GM23338 (cell line): ENCODE measurements at regions not wholly inside any gene's neighbourhood (a gene's known extent, or its start where the extent isn't known, plus 50 kb on each side); places are given as distances from the start of the nearest gene placed in this dataset.
A peak's percentile ranks its signal among the peaks of the same experiment; 100 is the strongest.

ENCODE experiments used
- ATAC-seq: fragments of 200-7000 bp; cut with Tn5 transposase; 3 replicates; pipeline ENCODE4 v1.9.1; 2020
- DNase-seq: peaks from one replicate; pipeline ENCODE4 v3.0.0-alpha.2; 2015; ENCODE audit warnings: low spot score
- H2AFZ ChIP-seq: fragments of 200-600 bp; sonication (generic); 2 replicates; pipeline ENCODE4 v1.8.0; 2016; ENCODE audit warnings: antibody characterized with exemption, mild to moderate bottlenecking, moderate library complexity
- H3F3A ChIP-seq: fragments of 200-600 bp; sonication (generic); replicated peaks from 2 replicates; pipeline ENCODE4 v1.8.0; 2017; ENCODE audit warnings: antibody characterized with exemption, mixed run types, low read depth
- H3K27ac ChIP-seq: fragments of 200-600 bp; sonication (generic); 2 replicates; pipeline ENCODE4 v1.6.1; 2016; ENCODE audit warnings: low read depth
- H3K27me3 ChIP-seq: fragments of 200-600 bp; sonication (generic); 2 replicates; pipeline ENCODE4 v1.8.0; 2016; ENCODE audit warnings: mild to moderate bottlenecking, mixed run types, moderate library complexity; ENCODE audit not compliant: insufficient read depth
- H3K36me3 ChIP-seq: fragments of 200-600 bp; sonication (generic); 2 replicates; pipeline ENCODE4 v1.8.0; 2016; ENCODE audit warnings: mild to moderate bottlenecking; ENCODE audit not compliant: insufficient read depth
- H3K4me1 ChIP-seq: fragments of 200-600 bp; sonication (generic); 2 replicates; pipeline ENCODE4 v1.8.0; 2016; ENCODE audit warnings: mild to moderate bottlenecking, moderate library complexity; ENCODE audit not compliant: insufficient read depth
- H3K4me2 ChIP-seq: fragments of 200-600 bp; sonication (generic); 2 replicates; pipeline ENCODE4 v1.7.1; 2017; ENCODE audit warnings: mixed run types
- H3K4me3 ChIP-seq: fragments of 200-600 bp; sonication (generic); 2 replicates; pipeline ENCODE4 v1.6.1; 2016; ENCODE audit warnings: mixed run types
- H3K79me2 ChIP-seq: fragments of 200-600 bp; sonication (generic); replicated peaks from 2 replicates; pipeline ENCODE4 v1.8.0; 2017; ENCODE audit warnings: mild to moderate bottlenecking; ENCODE audit not compliant: insufficient read depth
- H3K9me2 ChIP-seq: fragments of 200-600 bp; sonication (generic); 2 replicates; pipeline ENCODE4 v1.8.0; 2017; ENCODE audit not compliant: insufficient read depth
- H4K20me1 ChIP-seq: fragments of 200-600 bp; sonication (generic); replicated peaks from 2 replicates; pipeline ENCODE4 v1.8.0; 2017; ENCODE audit warnings: mild to moderate bottlenecking; ENCODE audit not compliant: insufficient read depth
- H3K27ac Mint-ChIP-seq: 2 replicates; pipeline ENCODE4 v1.8.0; 2020; ENCODE audit warnings: inconsistent platforms, mild to moderate bottlenecking, moderate library complexity, mixed read lengths
- H3K27me3 Mint-ChIP-seq: 3 replicates; pipeline ENCODE4 v1.8.0; 2022; ENCODE audit warnings: low read depth, mild to moderate bottlenecking, moderate library complexity, mixed read lengths, inconsistent platforms; ENCODE audit not compliant: insufficient read depth, poor library complexity
- H3K36me3 Mint-ChIP-seq: 3 replicates; pipeline ENCODE4 v1.8.0; 2021; ENCODE audit warnings: low read depth, mild to moderate bottlenecking, inconsistent platforms, moderate library complexity, mixed read lengths
- H3K4me1 Mint-ChIP-seq: 3 replicates; pipeline ENCODE4 v1.8.0; 2020; ENCODE audit warnings: mild to moderate bottlenecking, inconsistent platforms, mixed read lengths
- H3K4me3 Mint-ChIP-seq: 3 replicates; pipeline ENCODE4 v1.8.0; 2021; ENCODE audit warnings: moderate library complexity, mild to moderate bottlenecking, inconsistent platforms, mixed read lengths
- H3K9me3 Mint-ChIP-seq: 3 replicates; pipeline ENCODE4 v1.8.0; 2020; ENCODE audit warnings: moderate library complexity, mild to moderate bottlenecking, inconsistent platforms, mixed read lengths
- CREB1 ChIP-seq: fragments of 250-450 bp; sonication (Bioruptor Pico); IDR thresholded peaks from 2 replicates; pipeline ENCODE4 v1.5.0; 2020; ENCODE audit warnings: low read depth, mild to moderate bottlenecking, moderate library complexity
- EZH2 ChIP-seq: fragments of 200-600 bp; sonication (generic); IDR thresholded peaks from one replicate; pipeline ENCODE4 v1.8.0; 2017; ENCODE audit warnings: antibody characterized with exemption, mild to moderate bottlenecking, low read depth; ENCODE audit not compliant: unreplicated experiment
- POLR2AphosphoS5 ChIP-seq: IDR thresholded peaks from 2 replicates; pipeline ENCODE4 v1.6.1; 2016; ENCODE audit warnings: antibody characterized with exemption, low read depth
- STAT1 ChIP-seq: IDR thresholded peaks from one replicate; pipeline ENCODE4 v1.6.1; 2016; ENCODE audit warnings: antibody characterized with exemption; ENCODE audit not compliant: unreplicated experiment
- ZNF331 ChIP-seq: fragments of 250-450 bp; sonication (Bioruptor Pico); IDR thresholded peaks from 2 replicates; pipeline ENCODE4 v1.5.0; 2020; ENCODE audit warnings: low read depth, mild to moderate bottlenecking, moderate library complexity
- TF ChIP-seq, protein P1 (sequence below), 2 experiments: fragments of 200-600 bp in 1 of 2; sonication (generic) in 1 of 2; conservative IDR thresholded peaks; 2 replicates each; pipeline versions ENCODE4 v1.5.1 to v1.6.1; 2016 to 2017; ENCODE audit warnings: antibody characterized with exemption in 2 of 2, low read depth in 2 of 2, mild to moderate bottlenecking in 2 of 2, moderate library complexity in 1 of 2
- TF ChIP-seq, protein P2 (sequence below): IDR thresholded peaks from one replicate; pipeline ENCODE4 v1.6.1; 2018; ENCODE audit warnings: antibody characterized with exemption; ENCODE audit not compliant: unreplicated experiment

DNA sequence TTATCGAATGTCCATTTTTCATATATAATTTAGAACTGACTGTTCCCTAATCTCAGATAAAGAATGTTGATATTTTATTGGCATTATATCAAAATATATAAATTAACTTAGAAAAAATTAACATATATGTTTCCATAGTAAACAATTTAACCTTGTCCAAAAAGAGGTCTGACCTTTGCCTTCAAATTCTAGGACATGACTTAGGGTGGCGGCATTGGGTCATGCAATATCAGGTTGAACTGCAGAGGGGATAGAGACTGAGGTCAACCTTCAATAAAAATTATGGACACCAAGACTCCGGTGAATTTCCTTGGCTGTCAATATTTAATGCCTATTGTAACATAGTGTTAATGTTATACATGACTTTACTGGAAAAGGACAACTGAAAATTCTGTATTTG, 199.8 kb downstream of the RPL10L start:
- no peaks in the 10 kb centered on the region for H4K20me1 ChIP-seq
- no peak overlapping the region for H3K4me2 ChIP-seq

DNA sequence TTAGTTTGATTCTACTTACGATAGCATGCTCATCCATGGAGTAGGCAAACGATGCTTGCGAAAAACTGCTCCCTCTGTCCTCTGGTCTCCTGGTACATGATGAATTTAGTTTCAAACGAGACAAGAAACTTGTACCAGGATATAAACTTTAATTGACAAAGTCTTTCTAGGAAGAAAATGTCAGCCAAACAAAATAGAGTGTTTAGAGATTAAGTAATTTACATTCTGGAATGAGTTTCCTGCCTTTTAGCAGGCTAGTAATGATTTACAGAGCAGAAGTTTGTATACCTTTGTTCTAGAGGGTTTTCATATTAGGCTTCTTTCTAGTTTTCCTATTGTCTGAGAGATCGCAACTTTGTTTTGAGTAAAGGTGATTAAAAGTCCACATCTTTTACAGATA, 206.9 kb downstream of the RPL10L start:
- no peak overlapping the region for H3K4me3 Mint-ChIP-seq
- no peaks in the 10 kb centered on the region for H3K36me3 ChIP-seq
- H3K9me3 Mint-ChIP-seq: peaks cover 17% of the 10 kb centered on the region; the same call in 2 of the 3 replicates
- ATAC-seq: no peak
- H3K4me1 ChIP-seq: peaks cover 11% of the 10 kb centered on the region
- H3K4me2 ChIP-seq: no peak overlapping the region
- no peaks in the 10 kb centered on the region for H3K9me2 ChIP-seq
- no peaks in the 10 kb centered on the region for H3K79me2 ChIP-seq
- H2AFZ ChIP-seq: peak overlapping the region; percentile 6; the same call in 1 of the 2 replicates
- no peaks in the 10 kb centered on the region for H3K27me3 ChIP-seq
- no peak overlapping the region for H3K27ac Mint-ChIP-seq
- H3K36me3 Mint-ChIP-seq: peaks cover 7% of the 10 kb centered on the region; the same call in 2 of the 3 replicates
- no peaks in the 10 kb centered on the region for H3K27me3 Mint-ChIP-seq
- peaks cover 23% of the 10 kb centered on the region for H3K4me1 Mint-ChIP-seq
- H4K20me1 ChIP-seq: no peaks in the 10 kb centered on the region
- H3K27ac ChIP-seq: no peak overlapping the region
- DNase-seq: no peak
- TF ChIP-seq, protein P1, sequence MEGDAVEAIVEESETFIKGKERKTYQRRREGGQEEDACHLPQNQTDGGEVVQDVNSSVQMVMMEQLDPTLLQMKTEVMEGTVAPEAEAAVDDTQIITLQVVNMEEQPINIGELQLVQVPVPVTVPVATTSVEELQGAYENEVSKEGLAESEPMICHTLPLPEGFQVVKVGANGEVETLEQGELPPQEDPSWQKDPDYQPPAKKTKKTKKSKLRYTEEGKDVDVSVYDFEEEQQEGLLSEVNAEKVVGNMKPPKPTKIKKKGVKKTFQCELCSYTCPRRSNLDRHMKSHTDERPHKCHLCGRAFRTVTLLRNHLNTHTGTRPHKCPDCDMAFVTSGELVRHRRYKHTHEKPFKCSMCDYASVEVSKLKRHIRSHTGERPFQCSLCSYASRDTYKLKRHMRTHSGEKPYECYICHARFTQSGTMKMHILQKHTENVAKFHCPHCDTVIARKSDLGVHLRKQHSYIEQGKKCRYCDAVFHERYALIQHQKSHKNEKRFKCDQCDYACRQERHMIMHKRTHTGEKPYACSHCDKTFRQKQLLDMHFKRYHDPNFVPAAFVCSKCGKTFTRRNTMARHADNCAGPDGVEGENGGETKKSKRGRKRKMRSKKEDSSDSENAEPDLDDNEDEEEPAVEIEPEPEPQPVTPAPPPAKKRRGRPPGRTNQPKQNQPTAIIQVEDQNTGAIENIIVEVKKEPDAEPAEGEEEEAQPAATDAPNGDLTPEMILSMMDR (conservative IDR thresholded peaks at IDR 0.05; ENCODE audit: low read depth in 2 of 2): no peak
- TF ChIP-seq ZNF331 (no peak), STAT1 (no peak), CREB1 (CRISPR knock-in tag) (no peak), POLR2AphosphoS5 (no peak), EZH2 (no peak)
- H3F3A ChIP-seq: no peaks in the 10 kb centered on the region
- no peak overlapping the region for H3K4me3 ChIP-seq

More for the DNA sequence above, 199.8 kb downstream of the RPL10L start:
- TF ChIP-seq, protein P2, sequence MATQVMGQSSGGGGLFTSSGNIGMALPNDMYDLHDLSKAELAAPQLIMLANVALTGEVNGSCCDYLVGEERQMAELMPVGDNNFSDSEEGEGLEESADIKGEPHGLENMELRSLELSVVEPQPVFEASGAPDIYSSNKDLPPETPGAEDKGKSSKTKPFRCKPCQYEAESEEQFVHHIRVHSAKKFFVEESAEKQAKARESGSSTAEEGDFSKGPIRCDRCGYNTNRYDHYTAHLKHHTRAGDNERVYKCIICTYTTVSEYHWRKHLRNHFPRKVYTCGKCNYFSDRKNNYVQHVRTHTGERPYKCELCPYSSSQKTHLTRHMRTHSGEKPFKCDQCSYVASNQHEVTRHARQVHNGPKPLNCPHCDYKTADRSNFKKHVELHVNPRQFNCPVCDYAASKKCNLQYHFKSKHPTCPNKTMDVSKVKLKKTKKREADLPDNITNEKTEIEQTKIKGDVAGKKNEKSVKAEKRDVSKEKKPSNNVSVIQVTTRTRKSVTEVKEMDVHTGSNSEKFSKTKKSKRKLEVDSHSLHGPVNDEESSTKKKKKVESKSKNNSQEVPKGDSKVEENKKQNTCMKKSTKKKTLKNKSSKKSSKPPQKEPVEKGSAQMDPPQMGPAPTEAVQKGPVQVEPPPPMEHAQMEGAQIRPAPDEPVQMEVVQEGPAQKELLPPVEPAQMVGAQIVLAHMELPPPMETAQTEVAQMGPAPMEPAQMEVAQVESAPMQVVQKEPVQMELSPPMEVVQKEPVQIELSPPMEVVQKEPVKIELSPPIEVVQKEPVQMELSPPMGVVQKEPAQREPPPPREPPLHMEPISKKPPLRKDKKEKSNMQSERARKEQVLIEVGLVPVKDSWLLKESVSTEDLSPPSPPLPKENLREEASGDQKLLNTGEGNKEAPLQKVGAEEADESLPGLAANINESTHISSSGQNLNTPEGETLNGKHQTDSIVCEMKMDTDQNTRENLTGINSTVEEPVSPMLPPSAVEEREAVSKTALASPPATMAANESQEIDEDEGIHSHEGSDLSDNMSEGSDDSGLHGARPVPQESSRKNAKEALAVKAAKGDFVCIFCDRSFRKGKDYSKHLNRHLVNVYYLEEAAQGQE: no peak
- TF ChIP-seq, protein P1 (conservative IDR thresholded peaks at IDR 0.05; ENCODE audit: low read depth in 2 of 2): peak in 1 of 2 experiments; percentile 23; a peak in 2 of 4 replicates
- DNase-seq: no peak
- no peak overlapping the region for H3K27ac ChIP-seq
- no peaks in the 10 kb centered on the region for H3K27me3 Mint-ChIP-seq
- peaks cover 4% of the 10 kb centered on the region for H3K4me1 ChIP-seq
- H3K9me2 ChIP-seq: 0 out of 2 replicates have a peak, but pooled peaks cover 3% of the 10 kb centered on the region
- H2AFZ ChIP-seq: no peak overlapping the region
- H3K4me1 Mint-ChIP-seq: peaks cover 10% of the 10 kb centered on the region
- H3K36me3 ChIP-seq: no peaks in the 10 kb centered on the region
- ATAC-seq: no peak
- H3K27me3 ChIP-seq: no peaks in the 10 kb centered on the region
- peaks cover 4% of the 10 kb centered on the region; the same call in 1 of the 3 replicates for H3K9me3 Mint-ChIP-seq
- H3K4me3 Mint-ChIP-seq: no peak overlapping the region
- H3K36me3 Mint-ChIP-seq: peaks cover 4% of the 10 kb centered on the region; the same call in 1 of the 3 replicates
- no peaks in the 10 kb centered on the region for H3F3A ChIP-seq
- no peaks in the 10 kb centered on the region for H3K79me2 ChIP-seq
- H3K4me3 ChIP-seq: no peak overlapping the region
- H3K27ac Mint-ChIP-seq: no peak overlapping the region
